ENCODE measurements at regions not wholly inside any gene's neighbourhood (a gene's known extent, or its start where the extent isn't known, plus 50 kb on each side); places are given as distances from the start of the nearest gene placed in this dataset.

DNA sequence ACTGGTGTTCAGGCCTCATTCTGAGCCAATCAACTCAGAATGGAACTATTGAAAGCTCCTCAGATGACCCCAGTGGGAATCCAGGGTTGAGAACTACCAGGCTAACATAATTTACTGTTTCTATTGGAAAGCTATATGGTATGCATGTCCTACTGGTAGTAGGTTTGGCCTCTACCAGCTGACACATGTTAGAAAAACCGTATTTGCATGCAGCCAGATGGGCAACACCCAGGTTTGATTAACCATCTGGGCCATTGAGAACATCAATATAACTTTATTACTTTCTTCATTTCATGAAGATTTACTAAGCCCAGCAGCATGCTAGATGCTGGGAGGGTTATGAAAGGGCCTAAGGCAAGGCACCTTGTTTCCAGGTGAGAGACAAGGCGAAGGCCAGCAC, 181.4 kb upstream of the PARP11 start:
- Histone ChIP-seq H3K4me2 (ENCODE audit: low read length) (no peak overlapping the region), H3K27ac (ENCODE audit: low read depth, low read length) (no peak overlapping the region), H3K27me3 (ENCODE audit: control insufficient read depth, low read length) (peaks cover 2% of the 10 kb centered on the region; the same call in 1 of the 2 replicates), H3K79me2 (ENCODE audit: control insufficient read depth, low read length) (no peaks in the 10 kb centered on the region), H4K20me1 (ENCODE audit: control insufficient read depth, insufficient read depth, low read depth, low read length) (no peaks in the 10 kb centered on the region), H3K9me2 (replicated peaks; ENCODE audit: control insufficient read depth, low read length) (no peaks in the 10 kb centered on the region), H3K36me3 (ENCODE audit: control insufficient read depth, low read length) (no peaks in the 10 kb centered on the region), H3F3A (ENCODE audit: control insufficient read depth, insufficient read depth) (no peaks in the 10 kb centered on the region), H3K4me1 (ENCODE audit: control insufficient read depth, low read length) (no peaks in the 10 kb centered on the region), H3K9me3 (ENCODE audit: control insufficient read depth, insufficient read depth, low read length) (no peaks in the 10 kb centered on the region), H3K4me3 (ENCODE audit: low read length) (no peak overlapping the region)
- TF ChIP-seq EZH2phosphoT487 (IDR thresholded peaks at IDR 0.05; ENCODE audit: borderline replicate concordance, low read length) (no peak), CTCF (IDR thresholded peaks at IDR 0.05; ENCODE audit: low read depth, low read length, poor library complexity, severe bottlenecking) (no peak)

- Histone ChIP-seq H3K4me2 (ENCODE audit: low read length) (no peak overlapping the region), H3K4me3 (ENCODE audit: low read length) (no peak overlapping the region), H3F3A (ENCODE audit: control insufficient read depth, insufficient read depth) (no peaks in the 10 kb centered on the region), H3K79me2 (ENCODE audit: control insufficient read depth, low read length) (no peaks in the 10 kb centered on the region), H3K9me3 (ENCODE audit: control insufficient read depth, insufficient read depth, low read length) (no peaks in the 10 kb centered on the region), H3K27me3 (ENCODE audit: control insufficient read depth, low read length) (peaks cover 2% of the 10 kb centered on the region; the same call in 1 of the 2 replicates), H4K20me1 (ENCODE audit: control insufficient read depth, insufficient read depth, low read depth, low read length) (no peaks in the 10 kb centered on the region), H3K9me2 (replicated peaks; ENCODE audit: control insufficient read depth, low read length) (no peaks in the 10 kb centered on the region), H3K36me3 (ENCODE audit: control insufficient read depth, low read length) (no peaks in the 10 kb centered on the region), H3K4me1 (ENCODE audit: control insufficient read depth, low read length) (no peaks in the 10 kb centered on the region), H3K27ac (ENCODE audit: low read depth, low read length) (no peak overlapping the region)
- TF ChIP-seq EZH2phosphoT487 (IDR thresholded peaks at IDR 0.05; ENCODE audit: borderline replicate concordance, low read length) (no peak), CTCF (IDR thresholded peaks at IDR 0.05; ENCODE audit: low read depth, low read length, poor library complexity, severe bottlenecking) (no peak)
Observed at GRCh38 chr12:4052691-4053090, 179.5 kb upstream of the PARP11 start.

DNA sequence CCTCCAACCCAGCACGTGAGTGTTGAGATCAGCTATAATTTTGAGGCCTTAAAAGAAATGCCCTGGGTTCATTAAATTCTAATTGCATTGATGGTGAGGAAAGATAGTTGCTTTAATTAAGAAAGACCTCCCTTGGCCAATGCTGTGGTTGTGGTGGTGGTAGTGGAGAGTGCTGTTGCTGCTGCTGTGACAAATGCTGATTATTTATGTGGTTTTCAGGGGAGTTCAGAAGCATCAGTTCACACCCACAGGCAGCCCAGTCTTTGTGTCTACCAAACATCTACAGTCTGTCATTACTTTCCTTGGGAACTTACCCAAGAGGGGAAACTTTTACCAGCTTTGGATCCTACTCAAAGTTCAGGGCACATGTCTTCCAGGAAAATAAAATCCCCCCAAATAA, 178.4 kb upstream of the PARP11 start:
- Histone ChIP-seq H3K27ac (ENCODE audit: low read depth, low read length) (no peak overlapping the region), H3K36me3 (ENCODE audit: control insufficient read depth, low read length) (no peaks in the 10 kb centered on the region), H3K9me3 (ENCODE audit: control insufficient read depth, insufficient read depth, low read length) (no peaks in the 10 kb centered on the region), H3K4me2 (ENCODE audit: low read length) (no peak overlapping the region), H3K27me3 (ENCODE audit: control insufficient read depth, low read length) (peaks cover 2% of the 10 kb centered on the region; the same call in 1 of the 2 replicates), H3K9me2 (replicated peaks; ENCODE audit: control insufficient read depth, low read length) (no peaks in the 10 kb centered on the region), H3K4me3 (ENCODE audit: low read length) (no peak overlapping the region), H3F3A (ENCODE audit: control insufficient read depth, insufficient read depth) (no peaks in the 10 kb centered on the region), H4K20me1 (ENCODE audit: control insufficient read depth, insufficient read depth, low read depth, low read length) (no peaks in the 10 kb centered on the region), H3K4me1 (ENCODE audit: control insufficient read depth, low read length) (no peaks in the 10 kb centered on the region), H3K79me2 (ENCODE audit: control insufficient read depth, low read length) (no peaks in the 10 kb centered on the region)
- no peak for TF ChIP-seq CTCF (IDR thresholded peaks at IDR 0.05; ENCODE audit: low read depth, low read length, poor library complexity, severe bottlenecking)
- no peak for TF ChIP-seq EZH2phosphoT487 (IDR thresholded peaks at IDR 0.05; ENCODE audit: borderline replicate concordance, low read length)

Data from DOHH2 (cell line).